HL-60 (cell line): ENCODE measurements at regions not wholly inside any gene's neighbourhood (a gene's known extent, or its start where the extent isn't known, plus 50 kb on each side); places are given as distances from the start of the nearest gene placed in this dataset.

Experiments
- DNase-seq, 2 experiments: peaks; one replicate each; pipeline ENCODE4 v3.0.0-alpha.2; 2010 to 2020; ENCODE audit warnings: low read depth in 1 of 2, low spot score in 1 of 2
- H3K27ac ChIP-seq: fragments of 250-450 bp; sonication (Bioruptor Pico); replicated peaks from 2 replicates; pipeline ENCODE4 v1.5.1; 2020; ENCODE audit warnings: mild to moderate bottlenecking, moderate library complexity
- H3K27me3 ChIP-seq: fragments of 250-450 bp; sonication (Bioruptor Pico); 2 replicates; pipeline ENCODE4 v1.5.1; 2021; ENCODE audit warnings: mild to moderate bottlenecking, moderate library complexity; ENCODE audit not compliant: insufficient read depth, poor library complexity, severe bottlenecking
- H3K4me3 ChIP-seq: replicated peaks from 2 replicates; pipeline ENCODE4 v1.5.1; 2011; ENCODE audit warnings: mild to moderate bottlenecking, control low read depth, low read length; ENCODE audit not compliant: insufficient read depth
- CTCF ChIP-seq: IDR thresholded peaks from one replicate; pipeline ENCODE4 v1.5.1; 2011; ENCODE audit warnings: low read length, control low read depth, inconsistent platforms; ENCODE audit not compliant: insufficient read depth
- GABPA ChIP-seq: IDR thresholded peaks from 2 replicates; pipeline ENCODE4 v1.6.1; 2012; ENCODE audit warnings: low read depth
- POLR2AphosphoS5 ChIP-seq: IDR thresholded peaks from 2 replicates; pipeline ENCODE4 v1.6.1; 2012; ENCODE audit warnings: low read depth
- REST ChIP-seq: IDR thresholded peaks from 2 replicates; pipeline ENCODE4 v1.6.1; 2012; ENCODE audit warnings: low read depth; ENCODE audit not compliant: insufficient replicate concordance
- SPI1 ChIP-seq: IDR thresholded peaks from 2 replicates; pipeline ENCODE4 v1.6.1; 2012; ENCODE audit warnings: low read depth, mild to moderate bottlenecking, borderline replicate concordance

- Histone ChIP-seq H3K27me3 (no peaks in the 10 kb centered on the region), H3K27ac (no peak overlapping the region), H3K4me3 (no peak overlapping the region)
- no peak for TF ChIP-seq SPI1
- TF ChIP-seq CTCF = no peak
- TF ChIP-seq GABPA = no peak
- TF ChIP-seq POLR2AphosphoS5 = no peak
- TF ChIP-seq REST = no peak
- DNase-seq = no peak
Observed at GRCh38 chrX:39443240-39443639, 642.0 kb downstream of the MID1IP1 start.

GRCh38 chrX:39445336-39445735 is 644.1 kb downstream of the MID1IP1 start:
- no peak for DNase-seq
- no peak for TF ChIP-seq SPI1
- no peak for TF ChIP-seq POLR2AphosphoS5
- TF ChIP-seq GABPA = no peak
- TF ChIP-seq REST = no peak
- no peak for TF ChIP-seq CTCF
- no peak overlapping the region for H3K4me3 ChIP-seq
- no peak overlapping the region for H3K27ac ChIP-seq
- no peaks in the 10 kb centered on the region for H3K27me3 ChIP-seq

GRCh38 chrX:39449352-39449751 is 648.1 kb downstream of the MID1IP1 start:
- no peak for DNase-seq
- Histone ChIP-seq H3K4me3 (no peak overlapping the region), H3K27ac (no peak overlapping the region), H3K27me3 (no peaks in the 10 kb centered on the region)
- TF ChIP-seq SPI1 = no peak
- TF ChIP-seq REST = no peak
- TF ChIP-seq GABPA = no peak
- TF ChIP-seq CTCF = no peak
- TF ChIP-seq POLR2AphosphoS5 = no peak
